Activated T-helper 17 cell treated with anti-CD3 and anti-CD28 coated beads, Interleukin-2, amount 50 U/mL, for 72 hours (primary cell): ENCODE measurements at regions not wholly inside any gene's neighbourhood (a gene's known extent, or its start where the extent isn't known, plus 50 kb on each side); places are given as distances from the start of the nearest gene placed in this dataset.
"Not testable (repeated sequence)": the region's sequence is repeated elsewhere in the genome, so short reads cannot be mapped to it uniquely, and the experiment has no call there.

ENCODE experiments used
- ATAC-seq: fragments of 150-1000 bp; cut with Tn5 transposase; replicated peaks from 2 replicates; pipeline ENCODE4 v1.10.0; 2021; ENCODE audit warnings: mild to moderate bottlenecking, moderate library complexity
- H3K27ac Mint-ChIP-seq: one replicate; pipeline ENCODE4 v1.8.0; 2022; ENCODE audit warnings: mixed read lengths
- H3K27me3 Mint-ChIP-seq: one replicate; pipeline ENCODE4 v1.8.0; 2022; ENCODE audit warnings: mixed read lengths
- H3K36me3 Mint-ChIP-seq: one replicate; pipeline ENCODE4 v1.8.0; 2022; ENCODE audit warnings: low read depth, mild to moderate bottlenecking, mixed read lengths
- H3K4me1 Mint-ChIP-seq: one replicate; pipeline ENCODE4 v1.8.0; 2022; ENCODE audit warnings: mixed read lengths
- H3K4me3 Mint-ChIP-seq: one replicate; pipeline ENCODE4 v1.8.0; 2022; ENCODE audit warnings: mild to moderate bottlenecking, mixed read lengths
- H3K9me3 Mint-ChIP-seq: one replicate; pipeline ENCODE4 v1.8.0; 2022; ENCODE audit warnings: mixed read lengths

GRCh38 chr2:89979826-89980537 lies 1288.5 kb downstream of the RPIA start:
- H3K27me3 Mint-ChIP-seq, H3K9me3 Mint-ChIP-seq, H3K36me3 Mint-ChIP-seq, H3K27ac Mint-ChIP-seq, ATAC-seq, H3K4me3 Mint-ChIP-seq, H3K4me1 Mint-ChIP-seq: not testable (repeated sequence)

- H3K27ac Mint-ChIP-seq, H3K27me3 Mint-ChIP-seq, H3K9me3 Mint-ChIP-seq, H3K36me3 Mint-ChIP-seq, ATAC-seq, H3K4me3 Mint-ChIP-seq, H3K4me1 Mint-ChIP-seq: not testable (repeated sequence)
These were observed 1290.8 kb downstream of the RPIA start for GRCh38 chr2:89982246-89982645.

- not testable (repeated sequence) for H3K36me3 Mint-ChIP-seq, ATAC-seq, H3K9me3 Mint-ChIP-seq, H3K27me3 Mint-ChIP-seq, H3K27ac Mint-ChIP-seq, H3K4me3 Mint-ChIP-seq, H3K4me1 Mint-ChIP-seq
These were observed 1294.2 kb downstream of the RPIA start for GRCh38 chr2:89985650-89986049.

DNA sequence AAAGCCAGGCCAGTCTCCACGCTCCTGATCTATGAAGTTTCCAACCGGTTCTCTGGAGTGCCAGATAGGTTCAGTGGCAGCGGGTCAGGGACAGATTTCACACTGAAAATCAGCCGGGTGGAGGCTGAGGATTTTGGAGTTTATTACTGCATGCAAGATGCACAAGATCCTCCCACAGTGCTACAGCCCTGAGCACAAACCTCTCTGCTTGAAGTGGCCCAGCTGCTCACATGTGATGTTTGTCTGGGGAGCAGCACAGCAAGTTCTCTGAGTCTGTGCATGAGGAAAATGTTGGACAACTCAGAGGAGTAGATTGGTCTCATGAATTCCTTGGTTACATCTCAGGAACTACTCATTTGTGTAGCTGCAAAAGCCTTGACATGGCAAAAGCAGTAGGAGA lies 1295.1 kb downstream of the RPIA start:
- not testable (repeated sequence) for H3K27ac Mint-ChIP-seq, H3K27me3 Mint-ChIP-seq, H3K36me3 Mint-ChIP-seq, ATAC-seq, H3K4me1 Mint-ChIP-seq, H3K4me3 Mint-ChIP-seq, H3K9me3 Mint-ChIP-seq

GRCh38 chr2:89996779-89997178 lies 1305.3 kb downstream of the RPIA start:
- H3K27me3 Mint-ChIP-seq, H3K9me3 Mint-ChIP-seq, H3K36me3 Mint-ChIP-seq, H3K4me3 Mint-ChIP-seq, H3K27ac Mint-ChIP-seq, ATAC-seq, H3K4me1 Mint-ChIP-seq: not testable (repeated sequence)

GRCh38 chr2:90004553-90004952 lies 1313.1 kb downstream of the RPIA start:
- H3K4me1 Mint-ChIP-seq, ATAC-seq, H3K27me3 Mint-ChIP-seq, H3K9me3 Mint-ChIP-seq, H3K36me3 Mint-ChIP-seq, H3K27ac Mint-ChIP-seq, H3K4me3 Mint-ChIP-seq: not testable (repeated sequence)

DNA sequence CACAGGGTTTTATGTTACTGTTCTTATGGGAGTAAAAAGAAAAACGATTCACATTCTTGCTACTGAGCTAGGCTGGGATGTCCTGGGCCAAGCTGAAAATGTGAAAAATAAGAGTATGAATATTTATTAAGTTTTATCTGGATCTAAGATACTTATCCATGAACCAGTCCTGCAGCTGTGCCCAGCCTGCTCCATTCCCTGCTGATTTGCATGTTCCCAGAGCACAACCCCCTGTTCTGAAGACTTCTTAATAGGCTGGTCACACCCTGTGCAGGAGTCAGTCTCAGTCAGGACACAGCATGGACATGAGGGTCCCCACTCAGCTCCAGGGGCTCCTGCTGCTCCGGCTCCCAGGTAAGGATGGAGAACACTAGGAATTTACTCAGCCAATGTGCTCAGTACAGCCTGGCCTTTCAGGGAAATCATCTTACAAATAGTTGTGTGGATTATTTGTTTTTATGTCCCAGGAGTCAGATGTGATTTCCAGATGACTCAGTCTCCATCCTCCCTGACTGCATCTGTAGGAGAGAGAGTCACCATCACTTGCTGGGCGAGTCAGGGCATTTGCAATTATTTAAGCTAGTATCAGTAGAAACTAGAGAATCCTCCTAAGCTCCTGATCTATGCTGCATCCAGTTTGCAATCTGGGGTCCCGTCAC lies 1319.1 kb downstream of the RPIA start:
- not testable (repeated sequence) for H3K9me3 Mint-ChIP-seq, H3K4me3 Mint-ChIP-seq, H3K36me3 Mint-ChIP-seq, H3K27ac Mint-ChIP-seq, ATAC-seq, H3K4me1 Mint-ChIP-seq, H3K27me3 Mint-ChIP-seq

DNA sequence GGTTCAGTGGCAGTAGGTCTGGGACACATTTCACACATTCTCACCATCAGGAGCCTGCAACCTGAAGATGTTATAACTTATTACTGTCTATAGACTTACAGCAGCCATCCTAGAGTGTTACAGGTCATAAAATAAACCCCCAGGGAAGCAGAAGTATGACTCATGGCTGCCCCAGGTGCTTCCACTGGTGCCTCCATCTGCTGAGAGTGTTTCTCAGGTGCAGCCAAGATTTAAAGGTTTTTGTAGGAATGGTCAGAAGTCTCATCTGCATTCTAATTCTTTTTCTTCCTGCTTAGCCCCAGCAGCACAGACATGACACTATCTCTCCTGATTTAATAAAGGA lies 1319.6 kb downstream of the RPIA start:
- not testable (repeated sequence) for H3K27ac Mint-ChIP-seq, H3K9me3 Mint-ChIP-seq, H3K4me3 Mint-ChIP-seq, H3K36me3 Mint-ChIP-seq, H3K27me3 Mint-ChIP-seq, H3K4me1 Mint-ChIP-seq, ATAC-seq

GRCh38 chr2:90019908-90020307 lies 1328.4 kb downstream of the RPIA start:
- H3K27ac Mint-ChIP-seq, H3K4me3 Mint-ChIP-seq, H3K9me3 Mint-ChIP-seq, H3K4me1 Mint-ChIP-seq, H3K36me3 Mint-ChIP-seq, H3K27me3 Mint-ChIP-seq, ATAC-seq: not testable (repeated sequence)

DNA sequence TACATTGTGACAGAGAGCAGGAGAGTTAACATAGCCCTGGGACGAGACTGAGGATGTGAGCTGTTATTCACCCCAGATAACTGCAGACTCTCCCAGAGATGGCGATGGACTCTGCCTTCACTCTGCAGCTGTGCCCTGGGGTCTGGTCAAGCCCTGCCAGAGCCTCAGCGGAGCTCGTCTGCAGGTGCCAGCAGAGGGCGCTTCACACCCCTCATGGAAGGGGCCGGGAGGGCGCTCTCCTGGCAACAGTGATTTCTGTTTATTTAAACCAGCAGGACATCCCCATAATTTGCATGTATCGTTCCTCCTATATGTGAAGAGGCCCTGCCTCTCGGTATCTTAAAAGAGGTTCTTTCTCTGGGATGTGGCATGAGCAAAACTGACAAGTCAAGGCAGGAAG lies 1329.8 kb downstream of the RPIA start:
- H3K27ac Mint-ChIP-seq, ATAC-seq, H3K9me3 Mint-ChIP-seq, H3K27me3 Mint-ChIP-seq, H3K4me3 Mint-ChIP-seq, H3K4me1 Mint-ChIP-seq, H3K36me3 Mint-ChIP-seq: not testable (repeated sequence)

GRCh38 chr2:90027231-90027643 lies 1335.8 kb downstream of the RPIA start:
- H3K27ac Mint-ChIP-seq, H3K27me3 Mint-ChIP-seq, H3K36me3 Mint-ChIP-seq, H3K4me3 Mint-ChIP-seq, ATAC-seq, H3K9me3 Mint-ChIP-seq, H3K4me1 Mint-ChIP-seq: not testable (repeated sequence)

- not testable (repeated sequence) for H3K27ac Mint-ChIP-seq, H3K36me3 Mint-ChIP-seq, ATAC-seq, H3K4me1 Mint-ChIP-seq, H3K4me3 Mint-ChIP-seq, H3K9me3 Mint-ChIP-seq, H3K27me3 Mint-ChIP-seq
These were observed 1337.1 kb downstream of the RPIA start for GRCh38 chr2:90028381-90029079.

- H3K4me3 Mint-ChIP-seq, H3K27ac Mint-ChIP-seq, H3K27me3 Mint-ChIP-seq, H3K9me3 Mint-ChIP-seq, H3K4me1 Mint-ChIP-seq, H3K36me3 Mint-ChIP-seq, ATAC-seq: not testable (repeated sequence)
These were observed 1337.6 kb downstream of the RPIA start for GRCh38 chr2:90029080-90029428.

- not testable (repeated sequence) for H3K27me3 Mint-ChIP-seq, H3K27ac Mint-ChIP-seq
These were observed 1340.8 kb downstream of the RPIA start for GRCh38 chr2:90032269-90032668.

GRCh38 chr2:90036335-90036734 lies 1344.9 kb downstream of the RPIA start:
- H3K27me3 Mint-ChIP-seq, ATAC-seq, H3K36me3 Mint-ChIP-seq, H3K4me1 Mint-ChIP-seq, H3K9me3 Mint-ChIP-seq, H3K4me3 Mint-ChIP-seq, H3K27ac Mint-ChIP-seq: not testable (repeated sequence)

More at GRCh38 chr2:90032269-90032668, 1340.8 kb downstream of the RPIA start:
- H3K9me3 Mint-ChIP-seq, ATAC-seq, H3K4me3 Mint-ChIP-seq, H3K4me1 Mint-ChIP-seq, H3K36me3 Mint-ChIP-seq: not testable (repeated sequence)
